ENCODE measurements at regions not wholly inside any gene's neighbourhood (a gene's known extent, or its start where the extent isn't known, plus 50 kb on each side); places are given as distances from the start of the nearest gene placed in this dataset.

DNA sequence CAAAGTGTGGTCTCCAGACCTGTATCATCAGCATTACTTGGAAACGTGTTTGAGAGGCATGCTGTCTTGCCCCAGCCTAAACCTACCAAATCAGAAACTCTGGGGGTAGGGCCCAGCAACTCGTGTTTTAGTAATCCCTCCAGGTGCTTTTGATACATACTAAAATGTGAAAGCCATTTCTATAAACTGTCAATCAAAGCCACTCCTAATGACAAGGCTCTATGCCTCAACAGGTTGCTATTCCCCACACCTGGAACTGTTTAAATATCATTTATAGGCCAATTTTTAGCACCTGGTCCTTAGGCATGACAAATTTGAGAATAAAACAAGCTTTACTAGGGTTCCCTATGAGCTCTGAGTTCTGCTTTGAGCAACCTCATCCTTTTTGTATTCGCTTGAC, 158.7 kb upstream of the NR5A2 start:
- Histone ChIP-seq H3K4me3 (ENCODE audit: low read depth, low read length) (no peak overlapping the region), H3K36me3 (ENCODE audit: control insufficient read depth, insufficient read depth, low read length) (no peaks in the 10 kb centered on the region), H3K4me1 (peaks cover 6% of the 10 kb centered on the region; the same call in 1 of the 2 replicates), H3K9me3 (no peaks in the 10 kb centered on the region), H3K27me3 (replicated peaks; ENCODE audit: control insufficient read depth, insufficient read depth, low read length) (no peaks in the 10 kb centered on the region)
- H3K9me3 Mint-ChIP-seq (ENCODE audit: unreplicated experiment), result peaks cover 10% of the 10 kb centered on the region
- no peak for DNase-seq
- H3K36me3 Mint-ChIP-seq (ENCODE audit: insufficient read depth, unreplicated experiment), result no peaks in the 10 kb centered on the region
- no peaks in the 10 kb centered on the region for H3K27me3 Mint-ChIP-seq (ENCODE audit: insufficient read depth, unreplicated experiment)
- ChIA-PET CTCF (no interaction called here), POLR2A (no interaction called here)
- BruUV-seq (replicated peaks), result no TSS peak
- H3K27ac Mint-ChIP-seq (ENCODE audit: unreplicated experiment), result no peak overlapping the region
- no peak overlapping the region for H3K4me3 Mint-ChIP-seq (ENCODE audit: unreplicated experiment)
- TF ChIP-seq, protein P1, sequence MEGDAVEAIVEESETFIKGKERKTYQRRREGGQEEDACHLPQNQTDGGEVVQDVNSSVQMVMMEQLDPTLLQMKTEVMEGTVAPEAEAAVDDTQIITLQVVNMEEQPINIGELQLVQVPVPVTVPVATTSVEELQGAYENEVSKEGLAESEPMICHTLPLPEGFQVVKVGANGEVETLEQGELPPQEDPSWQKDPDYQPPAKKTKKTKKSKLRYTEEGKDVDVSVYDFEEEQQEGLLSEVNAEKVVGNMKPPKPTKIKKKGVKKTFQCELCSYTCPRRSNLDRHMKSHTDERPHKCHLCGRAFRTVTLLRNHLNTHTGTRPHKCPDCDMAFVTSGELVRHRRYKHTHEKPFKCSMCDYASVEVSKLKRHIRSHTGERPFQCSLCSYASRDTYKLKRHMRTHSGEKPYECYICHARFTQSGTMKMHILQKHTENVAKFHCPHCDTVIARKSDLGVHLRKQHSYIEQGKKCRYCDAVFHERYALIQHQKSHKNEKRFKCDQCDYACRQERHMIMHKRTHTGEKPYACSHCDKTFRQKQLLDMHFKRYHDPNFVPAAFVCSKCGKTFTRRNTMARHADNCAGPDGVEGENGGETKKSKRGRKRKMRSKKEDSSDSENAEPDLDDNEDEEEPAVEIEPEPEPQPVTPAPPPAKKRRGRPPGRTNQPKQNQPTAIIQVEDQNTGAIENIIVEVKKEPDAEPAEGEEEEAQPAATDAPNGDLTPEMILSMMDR (IDR thresholded peaks at IDR 0.05; ENCODE audit: insufficient read depth in 1 of 2, low read depth in 1 of 2, low read length in 1 of 2, severe bottlenecking in 1 of 2, unreplicated experiment in 1 of 2), result no peak
- intact Hi-C loops (cut with micrococcal nuclease; ENCODE audit: unreplicated experiment), result no loop called here
- H3K4me1 Mint-ChIP-seq (ENCODE audit: low read depth, unreplicated experiment), result no peaks in the 10 kb centered on the region

DNA sequence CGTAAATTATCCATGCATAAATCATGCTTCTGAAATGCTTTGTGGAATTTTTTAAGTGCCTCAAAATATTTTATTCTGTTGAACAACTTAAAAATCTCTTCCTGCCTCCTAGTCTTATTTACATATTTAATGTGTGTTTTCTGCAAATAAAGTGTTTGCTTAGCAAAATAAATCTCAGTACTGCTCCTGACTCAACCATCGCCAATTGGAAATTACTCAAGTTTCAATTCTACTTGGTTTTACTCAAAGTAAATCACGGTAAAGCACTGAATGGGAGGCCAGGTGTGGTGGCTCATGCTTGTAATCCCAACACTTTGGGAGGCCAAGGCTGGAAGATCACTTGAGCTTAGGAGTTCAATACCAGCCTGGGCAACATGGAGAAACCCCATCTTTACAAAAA, 152.2 kb upstream of the NR5A2 start:
- Mint-ChIP-seq H3K27ac (ENCODE audit: unreplicated experiment) (no peak overlapping the region), H3K36me3 (ENCODE audit: insufficient read depth, unreplicated experiment) (no peaks in the 10 kb centered on the region), H3K4me1 (ENCODE audit: low read depth, unreplicated experiment) (peaks cover 6% of the 10 kb centered on the region), H3K4me3 (ENCODE audit: unreplicated experiment) (no peak overlapping the region), H3K9me3 (ENCODE audit: unreplicated experiment) (no peaks in the 10 kb centered on the region), H3K27me3 (ENCODE audit: insufficient read depth, unreplicated experiment) (no peaks in the 10 kb centered on the region)
- ChIA-PET POLR2A (no interaction called here), CTCF (no interaction called here)
- no peaks in the 10 kb centered on the region for H3K9me3 ChIP-seq
- no peak for DNase-seq
- no peaks in the 10 kb centered on the region; the same call in 1 of the 2 replicates for H3K4me1 ChIP-seq
- intact Hi-C loops (cut with micrococcal nuclease; ENCODE audit: unreplicated experiment), result no loop called here
- no TSS peak for BruUV-seq (replicated peaks)
- TF ChIP-seq, protein P1 (IDR thresholded peaks at IDR 0.05; ENCODE audit: insufficient read depth in 1 of 2, low read depth in 1 of 2, low read length in 1 of 2, severe bottlenecking in 1 of 2, unreplicated experiment in 1 of 2), result no peak
- no peak overlapping the region for H3K4me3 ChIP-seq (ENCODE audit: low read depth, low read length)
- H3K27me3 ChIP-seq (replicated peaks; ENCODE audit: control insufficient read depth, insufficient read depth, low read length), result no peaks in the 10 kb centered on the region
- H3K36me3 ChIP-seq (ENCODE audit: control insufficient read depth, insufficient read depth, low read length), result no peaks in the 10 kb centered on the region

DNA sequence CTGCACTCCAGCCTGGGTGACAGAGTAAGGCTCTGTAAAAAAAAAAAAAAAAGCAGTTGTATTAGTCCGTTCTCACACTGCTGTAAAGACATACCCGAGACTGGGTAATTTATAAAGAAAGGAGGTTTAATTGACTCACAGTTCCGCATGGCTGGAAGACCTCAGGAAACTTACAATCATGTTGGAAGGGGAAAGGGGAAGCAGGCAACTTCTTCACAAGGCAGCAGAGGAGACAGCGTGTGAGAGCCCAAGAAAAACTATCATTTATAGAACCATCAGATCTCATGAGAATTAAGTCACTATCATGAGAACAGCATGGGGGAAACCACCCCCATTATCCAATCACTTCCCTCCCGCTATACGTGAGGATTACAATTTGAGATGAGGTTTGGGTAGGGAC, 151.7 kb upstream of the NR5A2 start:
- no peak overlapping the region for H3K4me3 ChIP-seq (ENCODE audit: low read depth, low read length)
- H3K9me3 ChIP-seq, result no peaks in the 10 kb centered on the region
- no peaks in the 10 kb centered on the region for H3K36me3 ChIP-seq (ENCODE audit: control insufficient read depth, insufficient read depth, low read length)
- ChIA-PET CTCF (no interaction called here), POLR2A (no interaction called here)
- H3K36me3 Mint-ChIP-seq (ENCODE audit: insufficient read depth, unreplicated experiment), result no peaks in the 10 kb centered on the region
- H3K4me3 Mint-ChIP-seq (ENCODE audit: unreplicated experiment), result no peak overlapping the region
- no peaks in the 10 kb centered on the region for H3K9me3 Mint-ChIP-seq (ENCODE audit: unreplicated experiment)
- no peak for DNase-seq
- no TSS peak for BruUV-seq (replicated peaks)
- intact Hi-C loops (cut with micrococcal nuclease; ENCODE audit: unreplicated experiment), result no loop called here
- H3K27me3 Mint-ChIP-seq (ENCODE audit: insufficient read depth, unreplicated experiment), result no peaks in the 10 kb centered on the region
- no peaks in the 10 kb centered on the region for H3K27me3 ChIP-seq (replicated peaks; ENCODE audit: control insufficient read depth, insufficient read depth, low read length)
- TF ChIP-seq, protein P1 (IDR thresholded peaks at IDR 0.05; ENCODE audit: insufficient read depth in 1 of 2, low read depth in 1 of 2, low read length in 1 of 2, severe bottlenecking in 1 of 2, unreplicated experiment in 1 of 2), result no peak
- peaks cover 6% of the 10 kb centered on the region for H3K4me1 Mint-ChIP-seq (ENCODE audit: low read depth, unreplicated experiment)
- H3K27ac Mint-ChIP-seq (ENCODE audit: unreplicated experiment), result no peak overlapping the region
- no peaks in the 10 kb centered on the region; the same call in 1 of the 2 replicates for H3K4me1 ChIP-seq

All from Caco-2 (cell line).